ENCODE measurements at regions not wholly inside any gene's neighbourhood (a gene's known extent, or its start where the extent isn't known, plus 50 kb on each side); places are given as distances from the start of the nearest gene placed in this dataset.

DNA sequence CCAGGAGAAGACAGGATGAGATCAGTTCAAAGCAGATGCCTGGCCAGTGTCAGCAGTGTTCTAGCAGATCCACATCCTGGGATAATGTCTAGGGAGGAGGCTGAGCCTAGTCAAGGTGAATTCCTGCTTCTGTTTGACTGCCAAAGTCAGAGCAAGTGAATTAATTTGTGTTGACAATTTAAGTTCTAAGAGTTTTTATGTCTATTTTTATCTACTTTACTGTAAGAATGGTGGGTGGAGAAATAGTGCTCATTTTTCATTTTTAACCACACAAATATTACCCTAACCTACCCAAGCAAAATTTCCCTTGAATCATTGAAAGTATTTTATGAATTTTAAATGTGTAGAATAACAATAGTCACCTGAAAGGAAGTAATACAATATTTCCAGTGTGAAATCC, 207.6 kb upstream of the SLC10A2 start:
- TF ChIP-seq EP300 (IDR thresholded peaks at IDR 0.05; ENCODE audit: borderline replicate concordance) = no peak
- TF ChIP-seq, protein P1, sequence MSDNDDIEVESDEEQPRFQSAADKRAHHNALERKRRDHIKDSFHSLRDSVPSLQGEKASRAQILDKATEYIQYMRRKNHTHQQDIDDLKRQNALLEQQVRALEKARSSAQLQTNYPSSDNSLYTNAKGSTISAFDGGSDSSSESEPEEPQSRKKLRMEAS (IDR thresholded peaks at IDR 0.05) = no peak
- no peak for TF ChIP-seq ZBTB7A (IDR thresholded peaks at IDR 0.05; ENCODE audit: low read depth)
- TF ChIP-seq TEAD4 (IDR thresholded peaks at IDR 0.05) = no peak
- TF ChIP-seq, protein P2, sequence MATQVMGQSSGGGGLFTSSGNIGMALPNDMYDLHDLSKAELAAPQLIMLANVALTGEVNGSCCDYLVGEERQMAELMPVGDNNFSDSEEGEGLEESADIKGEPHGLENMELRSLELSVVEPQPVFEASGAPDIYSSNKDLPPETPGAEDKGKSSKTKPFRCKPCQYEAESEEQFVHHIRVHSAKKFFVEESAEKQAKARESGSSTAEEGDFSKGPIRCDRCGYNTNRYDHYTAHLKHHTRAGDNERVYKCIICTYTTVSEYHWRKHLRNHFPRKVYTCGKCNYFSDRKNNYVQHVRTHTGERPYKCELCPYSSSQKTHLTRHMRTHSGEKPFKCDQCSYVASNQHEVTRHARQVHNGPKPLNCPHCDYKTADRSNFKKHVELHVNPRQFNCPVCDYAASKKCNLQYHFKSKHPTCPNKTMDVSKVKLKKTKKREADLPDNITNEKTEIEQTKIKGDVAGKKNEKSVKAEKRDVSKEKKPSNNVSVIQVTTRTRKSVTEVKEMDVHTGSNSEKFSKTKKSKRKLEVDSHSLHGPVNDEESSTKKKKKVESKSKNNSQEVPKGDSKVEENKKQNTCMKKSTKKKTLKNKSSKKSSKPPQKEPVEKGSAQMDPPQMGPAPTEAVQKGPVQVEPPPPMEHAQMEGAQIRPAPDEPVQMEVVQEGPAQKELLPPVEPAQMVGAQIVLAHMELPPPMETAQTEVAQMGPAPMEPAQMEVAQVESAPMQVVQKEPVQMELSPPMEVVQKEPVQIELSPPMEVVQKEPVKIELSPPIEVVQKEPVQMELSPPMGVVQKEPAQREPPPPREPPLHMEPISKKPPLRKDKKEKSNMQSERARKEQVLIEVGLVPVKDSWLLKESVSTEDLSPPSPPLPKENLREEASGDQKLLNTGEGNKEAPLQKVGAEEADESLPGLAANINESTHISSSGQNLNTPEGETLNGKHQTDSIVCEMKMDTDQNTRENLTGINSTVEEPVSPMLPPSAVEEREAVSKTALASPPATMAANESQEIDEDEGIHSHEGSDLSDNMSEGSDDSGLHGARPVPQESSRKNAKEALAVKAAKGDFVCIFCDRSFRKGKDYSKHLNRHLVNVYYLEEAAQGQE (IDR thresholded peaks at IDR 0.05; ENCODE audit: low read depth) = no peak
- no peak for TF ChIP-seq CREB1 (IDR thresholded peaks at IDR 0.05; ENCODE audit: low read depth)
- TF ChIP-seq TCF12 (IDR thresholded peaks at IDR 0.05; ENCODE audit: low read depth) = no peak
- TF ChIP-seq NFIC (IDR thresholded peaks at IDR 0.05) = no peak
- TF ChIP-seq FOXM1 (IDR thresholded peaks at IDR 0.05; ENCODE audit: borderline replicate concordance, low read depth) = no peak
- TF ChIP-seq, protein P3, sequence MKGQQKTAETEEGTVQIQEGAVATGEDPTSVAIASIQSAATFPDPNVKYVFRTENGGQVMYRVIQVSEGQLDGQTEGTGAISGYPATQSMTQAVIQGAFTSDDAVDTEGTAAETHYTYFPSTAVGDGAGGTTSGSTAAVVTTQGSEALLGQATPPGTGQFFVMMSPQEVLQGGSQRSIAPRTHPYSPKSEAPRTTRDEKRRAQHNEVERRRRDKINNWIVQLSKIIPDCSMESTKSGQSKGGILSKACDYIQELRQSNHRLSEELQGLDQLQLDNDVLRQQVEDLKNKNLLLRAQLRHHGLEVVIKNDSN (IDR thresholded peaks at IDR 0.05) = no peak
- no peak for TF ChIP-seq EGR1 (IDR thresholded peaks at IDR 0.05)
- no peak for TF ChIP-seq RAD21 (IDR thresholded peaks at IDR 0.05; ENCODE audit: low read depth)
- no peak for TF ChIP-seq TAF1 (IDR thresholded peaks at IDR 0.05; ENCODE audit: low read depth)
- no peak for TF ChIP-seq YY1 (IDR thresholded peaks at IDR 0.05; ENCODE audit: low read depth)
- no peak for TF ChIP-seq CEBPB (IDR thresholded peaks at IDR 0.05)

DNA sequence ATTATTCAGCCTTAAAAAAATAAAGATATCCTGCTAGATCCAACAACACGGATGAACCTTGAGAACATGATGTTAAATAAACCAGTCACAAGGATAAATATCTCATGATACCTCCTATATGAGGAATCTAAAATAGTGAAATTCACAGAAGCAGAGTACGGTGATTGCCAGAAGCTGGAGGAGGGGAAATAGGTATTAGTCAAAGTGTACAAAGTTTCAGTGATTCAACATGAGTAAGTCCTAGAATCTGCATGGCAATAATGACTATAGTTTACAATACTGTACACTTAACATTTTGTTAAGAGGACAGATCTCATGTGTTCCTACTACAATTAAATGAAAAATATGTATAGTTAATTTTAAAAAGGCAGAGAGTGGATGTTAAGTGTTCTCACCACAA, 206.6 kb upstream of the SLC10A2 start:
- TF ChIP-seq TAF1 (IDR thresholded peaks at IDR 0.05; ENCODE audit: low read depth) (no peak), TEAD4 (IDR thresholded peaks at IDR 0.05) (no peak), FOXM1 (IDR thresholded peaks at IDR 0.05; ENCODE audit: borderline replicate concordance, low read depth) (no peak), RAD21 (IDR thresholded peaks at IDR 0.05; ENCODE audit: low read depth) (no peak), ZBTB7A (IDR thresholded peaks at IDR 0.05; ENCODE audit: low read depth) (no peak), CEBPB (IDR thresholded peaks at IDR 0.05) (no peak), CREB1 (IDR thresholded peaks at IDR 0.05; ENCODE audit: low read depth) (no peak), EP300 (IDR thresholded peaks at IDR 0.05; ENCODE audit: borderline replicate concordance) (no peak), NFIC (IDR thresholded peaks at IDR 0.05) (no peak), EGR1 (IDR thresholded peaks at IDR 0.05) (no peak), YY1 (IDR thresholded peaks at IDR 0.05; ENCODE audit: low read depth) (no peak), TCF12 (IDR thresholded peaks at IDR 0.05; ENCODE audit: low read depth) (no peak)
- TF ChIP-seq, protein P1 (IDR thresholded peaks at IDR 0.05) = no peak
- TF ChIP-seq, protein P3 (IDR thresholded peaks at IDR 0.05) = no peak
- TF ChIP-seq, protein P2 (IDR thresholded peaks at IDR 0.05; ENCODE audit: low read depth) = no peak

DNA sequence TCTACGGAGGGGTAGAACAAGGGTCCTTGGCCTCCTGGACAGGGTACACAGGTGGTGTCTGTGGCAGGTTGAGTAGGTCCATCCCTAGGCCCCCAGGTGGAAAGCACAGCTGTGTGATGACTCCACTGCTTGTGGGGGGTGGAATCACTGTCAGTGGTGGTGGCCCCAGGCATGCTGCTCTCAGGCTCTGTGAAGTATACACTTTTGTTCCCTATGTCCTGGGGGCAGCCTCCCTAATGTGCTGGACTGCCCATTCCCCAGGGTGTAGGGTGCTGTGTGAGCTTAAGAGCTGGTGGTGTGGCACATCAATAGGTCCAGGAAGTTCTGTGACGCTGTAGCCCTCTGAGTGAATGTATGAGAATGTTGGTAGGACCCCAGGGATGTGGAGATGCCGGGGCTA, 197.2 kb upstream of the SLC10A2 start:
- TF ChIP-seq TAF1 (IDR thresholded peaks at IDR 0.05; ENCODE audit: low read depth) = no peak
- TF ChIP-seq, protein P1 (IDR thresholded peaks at IDR 0.05) = no peak
- TF ChIP-seq FOXM1 (IDR thresholded peaks at IDR 0.05; ENCODE audit: borderline replicate concordance, low read depth) = no peak
- TF ChIP-seq YY1 (IDR thresholded peaks at IDR 0.05; ENCODE audit: low read depth) = no peak
- no peak for TF ChIP-seq EP300 (IDR thresholded peaks at IDR 0.05; ENCODE audit: borderline replicate concordance)
- no peak for TF ChIP-seq NFIC (IDR thresholded peaks at IDR 0.05)
- no peak for TF ChIP-seq EGR1 (IDR thresholded peaks at IDR 0.05)
- TF ChIP-seq RAD21 (IDR thresholded peaks at IDR 0.05; ENCODE audit: low read depth) = no peak
- TF ChIP-seq CREB1 (IDR thresholded peaks at IDR 0.05; ENCODE audit: low read depth) = no peak
- TF ChIP-seq TEAD4 (IDR thresholded peaks at IDR 0.05) = no peak
- TF ChIP-seq, protein P2 (IDR thresholded peaks at IDR 0.05; ENCODE audit: low read depth) = no peak

DNA sequence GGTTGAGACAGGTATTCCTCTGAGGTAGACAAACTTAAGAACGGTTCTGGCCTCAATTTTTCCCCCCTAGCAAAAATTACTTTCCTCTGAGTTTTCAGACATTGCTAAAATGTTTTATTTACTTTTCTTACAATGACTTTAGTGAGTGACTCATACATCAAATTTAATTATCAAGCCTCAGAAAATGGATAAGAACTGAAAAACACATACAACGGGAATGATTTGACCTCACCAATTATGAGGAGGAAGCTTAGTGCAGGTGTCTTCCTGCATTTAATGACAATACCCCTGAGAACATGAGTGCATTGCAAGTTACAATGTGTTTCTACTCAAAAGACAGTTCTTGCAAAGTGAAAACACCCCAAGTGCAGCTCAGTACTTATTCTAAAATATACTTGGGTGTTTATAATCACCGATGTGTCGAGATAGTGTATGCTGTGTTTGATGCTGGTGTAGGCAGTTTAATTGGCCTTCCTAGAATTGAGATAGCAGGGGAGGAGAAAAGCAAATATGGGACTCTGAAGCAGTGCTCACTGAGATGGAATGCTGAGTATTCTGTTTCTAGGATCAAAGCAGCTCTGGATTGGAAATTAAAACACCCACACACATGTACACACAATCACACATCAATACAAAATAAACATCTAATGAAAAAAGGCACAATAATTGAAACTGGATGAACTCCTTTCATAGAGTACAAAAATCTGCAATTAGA, 189.5 kb upstream of the SLC10A2 start:
- TF ChIP-seq YY1 (IDR thresholded peaks at IDR 0.05; ENCODE audit: low read depth) = no peak
- TF ChIP-seq RAD21 (IDR thresholded peaks at IDR 0.05; ENCODE audit: low read depth) = no peak
